HCT116 (cell line): ENCODE measurements at regions not wholly inside any gene's neighbourhood (a gene's known extent, or its start where the extent isn't known, plus 50 kb on each side); places are given as distances from the start of the nearest gene placed in this dataset.

Experiments
- ATAC-seq: fragments of 200-7000 bp; cut with Tn5 transposase; 2 replicates; pipeline ENCODE4 v1.9.1; 2020; ENCODE audit warnings: mild to moderate bottlenecking, moderate library complexity
- BruUV-seq: library from RNA; stranded (reverse); fragments of 400-500 nt; replicated peaks from 2 replicates; lab custom pipeline; 2021; lab: Mats Ljungman, UMichigan
- CTCF ChIA-PET: fragments of 300-600 bp; sonication (Branson Sonifier 250); formaldehyde crosslinking; loops from one replicate; lab custom pipeline; 2021; ENCODE audit warnings: antibody characterized with exemption; lab: Charles Lee
- POLR2A ChIA-PET: fragments of 300-600, 350-600 bp; sonication (Branson Sonifier 250); formaldehyde crosslinking; loops from one replicate; lab custom pipeline; 2021; ENCODE audit warnings: antibody characterized with exemption; lab: Charles Lee
- RAD21 ChIA-PET, 2 experiments: fragments of 300-600 bp; sonication (Branson Sonifier 250); formaldehyde crosslinking; loops; one replicate each; lab custom pipeline; 2023; ENCODE audit warnings: low total read pairs in 2 of 2; ENCODE audit not compliant: uncharacterized antibody in 2 of 2, unreplicated experiment in 2 of 2, low non-redundant PET in 1 of 2; lab: Charles Lee
- DNase-seq: peaks from one replicate; pipeline ENCODE4 v3.0.0-alpha.2; 2010; ENCODE audit warnings: low read depth, low spot score
- H2AFZ ChIP-seq: fragments of 200-600 bp; shearing (Covaris generic), sonication (generic); 2 replicates; pipeline ENCODE4 v1.6.1; 2017; ENCODE audit warnings: low read depth, mixed run types, mixed read lengths, antibody characterized with exemption, low read length; ENCODE audit not compliant: poor library complexity, severe bottlenecking
- H3K27ac ChIP-seq: 2 replicates; pipeline ENCODE4 v1.5.1; 2012; ENCODE audit warnings: low read depth, low read length
- H3K27me3 ChIP-seq: fragments of 200-600 bp; sonication (generic); 2 replicates; pipeline ENCODE4 v1.6.1; 2016; ENCODE audit warnings: mixed run types, low read length, mixed read lengths; ENCODE audit not compliant: insufficient read depth
- H3K36me3 ChIP-seq, 2 experiments: fragments of 200-500 bp in 1 of 2; fragments of 200-600 bp in 1 of 2; sonication (Bioruptor generic) in 1 of 2; sonication (generic) in 1 of 2; 2 replicates each; pipeline versions ENCODE4 v1.5.1 to v1.6.1; 2014 to 2016; ENCODE audit warnings: low read length in 2 of 2, inconsistent platforms in 1 of 2, mixed read lengths in 1 of 2, mixed run types in 1 of 2; ENCODE audit not compliant: insufficient read depth in 2 of 2, control insufficient read depth in 1 of 2
- H3K4me1 ChIP-seq, 2 experiments: fragments of 200-600 bp in 1 of 2; sonication (generic) in 1 of 2; 2 replicates each; pipeline versions ENCODE4 v1.5.1 to v1.6.1; 2012 to 2017; ENCODE audit warnings: low read length in 2 of 2, inconsistent platforms in 1 of 2, mild to moderate bottlenecking in 1 of 2, mixed read lengths in 1 of 2, mixed run types in 1 of 2, moderate library complexity in 1 of 2; ENCODE audit not compliant: insufficient read depth in 2 of 2, control insufficient read depth in 1 of 2
- H3K4me2 ChIP-seq: fragments of 200-600 bp; sonication (generic); 2 replicates; pipeline ENCODE4 v1.6.1; 2017; ENCODE audit warnings: mixed run types, low read length, mixed read lengths
- H3K4me3 ChIP-seq, 2 experiments: fragments of 200-600 bp in 1 of 2; sonication (generic) in 1 of 2; replicated peaks in 1 of 2; 2 replicates each; pipeline ENCODE4 v1.5.1; 2011 to 2016; ENCODE audit warnings: low read length in 2 of 2, control low read depth in 1 of 2, low read depth in 1 of 2, mild to moderate bottlenecking in 1 of 2, mixed read lengths in 1 of 2, mixed run types in 1 of 2
- H3K79me2 ChIP-seq: fragments of 200-600 bp; sonication (generic); 2 replicates; pipeline ENCODE4 v1.6.1; 2017; ENCODE audit warnings: mild to moderate bottlenecking, mixed run types, low read length, moderate library complexity, mixed read lengths; ENCODE audit not compliant: insufficient read depth
- H3K9ac ChIP-seq: fragments of 200-600 bp; sonication (generic); 2 replicates; pipeline ENCODE4 v1.6.1; 2016; ENCODE audit warnings: low read length, mixed read lengths
- H3K9me2 ChIP-seq: fragments of 200-600 bp; sonication (generic), shearing (Covaris generic); 2 replicates; pipeline ENCODE4 v1.6.1; 2017; ENCODE audit warnings: mixed run types, mild to moderate bottlenecking, moderate library complexity; ENCODE audit not compliant: insufficient read depth
- H3K9me3 ChIP-seq, 2 experiments: fragments of 200-500 bp in 1 of 2; fragments of 200-600 bp in 1 of 2; sonication (Bioruptor generic) in 1 of 2; sonication (generic) in 1 of 2; 2 replicates each; pipeline ENCODE4 v1.6.1; 2014 to 2017; ENCODE audit warnings: low read length in 2 of 2, mixed read lengths in 2 of 2, inconsistent platforms in 1 of 2, low read depth in 1 of 2, mild to moderate bottlenecking in 1 of 2, mixed run types in 1 of 2, moderate library complexity in 1 of 2; ENCODE audit not compliant: control insufficient read depth in 1 of 2, insufficient read depth in 1 of 2
- H4K20me1 ChIP-seq: fragments of 200-600 bp; sonication (generic), shearing (Covaris generic); 2 replicates; pipeline ENCODE4 v1.6.1; 2017; ENCODE audit warnings: mixed run types, mild to moderate bottlenecking, moderate library complexity; ENCODE audit not compliant: insufficient read depth
- CBX3 ChIP-seq: IDR thresholded peaks from 2 replicates; pipeline ENCODE4 v1.6.1; 2012; ENCODE audit warnings: low read depth
- ELF1 ChIP-seq: IDR thresholded peaks from 2 replicates; pipeline ENCODE4 v1.6.1; 2012; ENCODE audit warnings: low read depth, borderline replicate concordance
- EZH2 ChIP-seq: fragments of 200-600 bp; sonication (generic); IDR thresholded peaks from 2 replicates; pipeline ENCODE4 v1.6.1; 2017; ENCODE audit warnings: antibody characterized with exemption, mixed run types
- SRF ChIP-seq: IDR thresholded peaks from 2 replicates; pipeline ENCODE4 v1.6.1; 2012; ENCODE audit warnings: low read depth
- ZFX ChIP-seq: fragments of 450-650 bp; IDR thresholded peaks from 2 replicates; pipeline ENCODE4 v1.6.1; 2017
- intact Hi-C: fragments of 100-400 bp; cut with micrococcal nuclease; formaldehyde crosslinking; loops from 2 replicates; pipeline ENCODE4 v1.10.0; 2022
- TF ChIP-seq, protein P1 (sequence below): IDR thresholded peaks from 2 replicates; pipeline ENCODE4 v1.6.1; 2012; ENCODE audit warnings: low read depth
- TF ChIP-seq, protein P2 (sequence below), 3 experiments: fragments of 200-600 bp in 1 of 3; sonication (generic) in 1 of 3; IDR thresholded peaks in 2 of 3; conservative IDR thresholded peaks in 1 of 3; 2 replicates each; pipeline ENCODE4 v1.5.1; 2012 to 2017; ENCODE audit warnings: low read depth in 2 of 3, low read length in 2 of 3, antibody characterized with exemption in 1 of 3, borderline replicate concordance in 1 of 3, control low read depth in 1 of 3, mild to moderate bottlenecking in 1 of 3, mixed read lengths in 1 of 3, mixed run types in 1 of 3, moderate library complexity in 1 of 3; ENCODE audit not compliant: insufficient read depth in 1 of 3
- TF ChIP-seq, protein P3 (sequence below): IDR thresholded peaks from 2 replicates; pipeline ENCODE4 v1.6.1; 2012

- RAD21 ChIA-PET: no interaction called here
- intact Hi-C loops: no loop called here
- H3K9me2 ChIP-seq: no peaks in the 10 kb centered on the region
- POLR2A ChIA-PET: no interaction called here
- CTCF ChIA-PET: no interaction called here
- H3K36me3 ChIP-seq: no peaks in the 10 kb centered on the region; a peak in 1 of 4 replicates
- BruUV-seq: no TSS peak
- no peak overlapping the region for H3K9ac ChIP-seq
- TF ChIP-seq EZH2: no peak
- TF ChIP-seq, protein P1, sequence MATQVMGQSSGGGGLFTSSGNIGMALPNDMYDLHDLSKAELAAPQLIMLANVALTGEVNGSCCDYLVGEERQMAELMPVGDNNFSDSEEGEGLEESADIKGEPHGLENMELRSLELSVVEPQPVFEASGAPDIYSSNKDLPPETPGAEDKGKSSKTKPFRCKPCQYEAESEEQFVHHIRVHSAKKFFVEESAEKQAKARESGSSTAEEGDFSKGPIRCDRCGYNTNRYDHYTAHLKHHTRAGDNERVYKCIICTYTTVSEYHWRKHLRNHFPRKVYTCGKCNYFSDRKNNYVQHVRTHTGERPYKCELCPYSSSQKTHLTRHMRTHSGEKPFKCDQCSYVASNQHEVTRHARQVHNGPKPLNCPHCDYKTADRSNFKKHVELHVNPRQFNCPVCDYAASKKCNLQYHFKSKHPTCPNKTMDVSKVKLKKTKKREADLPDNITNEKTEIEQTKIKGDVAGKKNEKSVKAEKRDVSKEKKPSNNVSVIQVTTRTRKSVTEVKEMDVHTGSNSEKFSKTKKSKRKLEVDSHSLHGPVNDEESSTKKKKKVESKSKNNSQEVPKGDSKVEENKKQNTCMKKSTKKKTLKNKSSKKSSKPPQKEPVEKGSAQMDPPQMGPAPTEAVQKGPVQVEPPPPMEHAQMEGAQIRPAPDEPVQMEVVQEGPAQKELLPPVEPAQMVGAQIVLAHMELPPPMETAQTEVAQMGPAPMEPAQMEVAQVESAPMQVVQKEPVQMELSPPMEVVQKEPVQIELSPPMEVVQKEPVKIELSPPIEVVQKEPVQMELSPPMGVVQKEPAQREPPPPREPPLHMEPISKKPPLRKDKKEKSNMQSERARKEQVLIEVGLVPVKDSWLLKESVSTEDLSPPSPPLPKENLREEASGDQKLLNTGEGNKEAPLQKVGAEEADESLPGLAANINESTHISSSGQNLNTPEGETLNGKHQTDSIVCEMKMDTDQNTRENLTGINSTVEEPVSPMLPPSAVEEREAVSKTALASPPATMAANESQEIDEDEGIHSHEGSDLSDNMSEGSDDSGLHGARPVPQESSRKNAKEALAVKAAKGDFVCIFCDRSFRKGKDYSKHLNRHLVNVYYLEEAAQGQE: no peak
- no peak overlapping the region for H3K4me2 ChIP-seq
- H3K9me3 ChIP-seq: peaks cover 3 to 16% of the 10 kb centered on the region in 2 experiments; a peak in 2 of 4 replicates
- ATAC-seq (no peak), DNase-seq (no peak)
- no peak overlapping the region for H3K4me3 ChIP-seq
- H2AFZ ChIP-seq: no peak overlapping the region
- H3K79me2 ChIP-seq: no peaks in the 10 kb centered on the region
- no peaks in the 10 kb centered on the region for H3K4me1 ChIP-seq
- no peaks in the 10 kb centered on the region for H3K27me3 ChIP-seq
- no peak overlapping the region for H3K27ac ChIP-seq
- H4K20me1 ChIP-seq: no peaks in the 10 kb centered on the region
These were observed 364.5 kb upstream of the BOD1L1 start for GRCh38 chr4:13992041-13992440.

DNA sequence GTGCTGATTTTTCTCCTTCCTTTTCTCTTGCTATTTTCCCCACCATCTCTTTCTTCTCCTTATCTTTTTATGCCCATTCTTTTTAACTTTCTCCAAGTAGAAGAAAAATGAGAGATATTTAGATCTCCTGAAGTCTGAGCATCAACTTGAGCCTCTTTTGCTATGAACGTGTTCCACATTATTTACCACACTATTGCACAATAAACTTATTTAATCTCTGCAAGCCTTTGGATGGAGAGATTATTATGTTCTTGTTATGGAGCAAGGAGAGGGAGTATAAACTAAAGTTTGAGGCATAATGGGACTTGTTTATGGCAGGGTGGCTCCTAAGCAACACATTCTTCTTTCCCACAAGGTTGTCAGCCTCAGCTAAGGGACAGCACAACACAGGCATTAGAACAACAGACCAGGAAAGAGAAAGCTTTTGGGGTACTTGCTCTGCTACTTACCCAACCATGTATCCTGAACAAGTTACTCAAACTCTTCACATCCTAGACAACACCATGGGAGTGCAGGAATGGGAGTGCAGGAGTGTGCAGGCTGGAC lies 365.5 kb upstream of the BOD1L1 start:
- no peak for TF ChIP-seq ELF1
- no peak for TF ChIP-seq EZH2
- TF ChIP-seq, protein P2, sequence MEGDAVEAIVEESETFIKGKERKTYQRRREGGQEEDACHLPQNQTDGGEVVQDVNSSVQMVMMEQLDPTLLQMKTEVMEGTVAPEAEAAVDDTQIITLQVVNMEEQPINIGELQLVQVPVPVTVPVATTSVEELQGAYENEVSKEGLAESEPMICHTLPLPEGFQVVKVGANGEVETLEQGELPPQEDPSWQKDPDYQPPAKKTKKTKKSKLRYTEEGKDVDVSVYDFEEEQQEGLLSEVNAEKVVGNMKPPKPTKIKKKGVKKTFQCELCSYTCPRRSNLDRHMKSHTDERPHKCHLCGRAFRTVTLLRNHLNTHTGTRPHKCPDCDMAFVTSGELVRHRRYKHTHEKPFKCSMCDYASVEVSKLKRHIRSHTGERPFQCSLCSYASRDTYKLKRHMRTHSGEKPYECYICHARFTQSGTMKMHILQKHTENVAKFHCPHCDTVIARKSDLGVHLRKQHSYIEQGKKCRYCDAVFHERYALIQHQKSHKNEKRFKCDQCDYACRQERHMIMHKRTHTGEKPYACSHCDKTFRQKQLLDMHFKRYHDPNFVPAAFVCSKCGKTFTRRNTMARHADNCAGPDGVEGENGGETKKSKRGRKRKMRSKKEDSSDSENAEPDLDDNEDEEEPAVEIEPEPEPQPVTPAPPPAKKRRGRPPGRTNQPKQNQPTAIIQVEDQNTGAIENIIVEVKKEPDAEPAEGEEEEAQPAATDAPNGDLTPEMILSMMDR (IDR thresholded peaks at IDR 0.05 in 2 of 3, conservative IDR thresholded peaks at IDR 0.05 in 1 of 3; ENCODE audit: borderline replicate concordance in 1 of 3, insufficient read depth in 1 of 3, low read depth in 2 of 3, low read length in 2 of 3): no peak
- no peak for TF ChIP-seq SRF
- TF ChIP-seq ZFX: no peak
- TF ChIP-seq, protein P3, sequence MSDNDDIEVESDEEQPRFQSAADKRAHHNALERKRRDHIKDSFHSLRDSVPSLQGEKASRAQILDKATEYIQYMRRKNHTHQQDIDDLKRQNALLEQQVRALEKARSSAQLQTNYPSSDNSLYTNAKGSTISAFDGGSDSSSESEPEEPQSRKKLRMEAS: no peak
- no peak for TF ChIP-seq CBX3
- Histone ChIP-seq H3K9me3 (peaks cover under 1 to 12% of the 10 kb centered on the region in 2 experiments; a peak in 2 of 4 replicates), H3K9ac (no peak overlapping the region), H4K20me1 (no peaks in the 10 kb centered on the region), H3K9me2 (no peaks in the 10 kb centered on the region), H3K27me3 (no peaks in the 10 kb centered on the region), H3K79me2 (no peaks in the 10 kb centered on the region), H3K4me1 (no peaks in the 10 kb centered on the region), H3K27ac (no peak overlapping the region), H3K36me3 (no peaks in the 10 kb centered on the region; a peak in 1 of 4 replicates), H3K4me2 (no peak overlapping the region), H3K4me3 (no peak overlapping the region), H2AFZ (no peak overlapping the region)
- no TSS peak for BruUV-seq
- DNase-seq: no peak
- RAD21 ChIA-PET: no interaction called here
- ATAC-seq: no peak
- CTCF ChIA-PET: no interaction called here
- POLR2A ChIA-PET: no interaction called here
- intact Hi-C loops: no loop called here
